GM19438 (cell line): ENCODE measurements at regions not wholly inside any gene's neighbourhood (a gene's known extent, or its start where the extent isn't known, plus 50 kb on each side); places are given as distances from the start of the nearest gene placed in this dataset.
"Not testable (repeated sequence)": the region's sequence is repeated elsewhere in the genome, so short reads cannot be mapped to it uniquely, and the experiment has no call there.

Experiments used
- ATAC-seq: cut with Tn5 transposase; IDR thresholded peaks from one replicate; pipeline ENCODE4 v1.9.1; 2021; ENCODE audit warnings: low read depth; ENCODE audit not compliant: unreplicated experiment

GRCh38 chr12:97005174-97005573, 98.1 kb downstream of the NEDD1 start:
- ATAC-seq = no peak

- ATAC-seq = no peak
Measured at GRCh38 chr12:97005646-97006045, 98.6 kb downstream of the NEDD1 start.

- ATAC-seq = no peak
Measured at GRCh38 chr12:97006585-97006984, 99.5 kb downstream of the NEDD1 start.

DNA sequence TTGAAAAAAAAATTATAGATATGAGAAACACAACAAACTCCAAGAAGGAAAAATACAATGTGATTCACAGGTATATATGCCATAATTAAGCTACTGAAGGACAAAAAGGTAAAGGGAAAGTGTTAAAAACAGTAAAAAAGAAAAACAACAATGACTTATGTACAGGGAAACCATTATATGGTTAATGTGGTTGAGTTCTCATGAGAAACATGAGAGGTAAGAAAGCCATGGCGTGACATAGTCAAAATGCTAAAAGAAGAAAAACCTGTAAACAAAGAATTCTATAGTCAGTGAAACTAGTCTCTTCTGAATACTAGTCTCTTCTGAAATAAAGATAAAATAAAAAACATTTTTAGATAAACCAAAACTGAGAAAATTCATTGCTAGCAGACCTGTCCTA, 109.1 kb downstream of the NEDD1 start:
- no peak for ATAC-seq

DNA sequence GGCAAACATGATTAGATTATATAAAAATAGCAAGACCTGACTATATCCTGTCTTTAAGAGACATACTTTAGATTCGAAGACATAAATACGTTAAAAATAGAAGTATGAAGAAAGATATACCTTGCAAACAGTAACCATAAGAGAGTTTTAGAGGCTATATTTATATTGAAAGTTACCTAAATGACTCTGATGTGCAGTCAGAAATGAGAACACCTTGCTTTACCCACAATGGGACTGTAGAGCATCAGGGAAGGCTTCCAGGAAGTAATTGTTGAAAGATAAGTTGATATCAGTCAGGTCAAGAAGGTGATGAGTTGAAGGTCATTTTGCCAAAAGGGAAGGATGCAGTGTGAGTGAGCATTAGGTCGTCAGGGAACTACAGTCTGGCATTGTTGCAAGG, 110.2 kb downstream of the NEDD1 start:
- ATAC-seq = no peak

DNA sequence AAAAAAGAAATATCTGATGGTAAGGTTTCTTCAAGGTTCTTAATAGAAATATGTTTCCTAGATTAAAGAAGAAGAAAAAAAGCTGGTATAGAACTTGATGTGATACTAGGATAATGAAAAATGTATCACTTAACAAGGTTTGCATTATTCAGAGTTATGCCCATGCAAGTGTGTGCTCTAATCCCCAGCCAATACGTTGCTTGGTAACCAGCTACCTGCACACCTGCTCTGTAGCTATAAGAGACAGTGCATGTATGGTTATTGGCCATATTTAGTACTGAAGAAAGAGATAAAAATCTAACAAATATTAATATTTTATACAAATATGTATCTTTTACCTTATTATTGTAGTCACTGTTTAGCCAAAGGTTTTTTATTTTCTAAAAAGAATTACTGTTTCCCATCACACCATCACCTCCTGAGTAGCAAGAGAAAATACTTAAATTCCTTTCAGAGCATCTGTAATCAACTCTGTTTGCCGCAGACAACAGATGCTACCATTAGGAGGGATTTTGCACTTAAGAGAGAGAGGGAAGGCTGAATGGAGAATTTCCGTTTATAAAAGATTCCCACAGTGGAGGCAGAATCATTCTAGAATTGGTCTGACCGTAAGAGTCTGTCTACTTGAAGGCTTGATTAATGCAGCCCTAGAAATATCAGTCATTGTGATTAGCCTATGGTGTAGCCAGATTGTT, 115.6 kb downstream of the NEDD1 start:
- ATAC-seq = no peak

- ATAC-seq = no peak
Measured at GRCh38 chr12:97024393-97024792, 117.3 kb downstream of the NEDD1 start.

- no peak for ATAC-seq
Measured at GRCh38 chr12:97026901-97027300, 119.8 kb downstream of the NEDD1 start.

DNA sequence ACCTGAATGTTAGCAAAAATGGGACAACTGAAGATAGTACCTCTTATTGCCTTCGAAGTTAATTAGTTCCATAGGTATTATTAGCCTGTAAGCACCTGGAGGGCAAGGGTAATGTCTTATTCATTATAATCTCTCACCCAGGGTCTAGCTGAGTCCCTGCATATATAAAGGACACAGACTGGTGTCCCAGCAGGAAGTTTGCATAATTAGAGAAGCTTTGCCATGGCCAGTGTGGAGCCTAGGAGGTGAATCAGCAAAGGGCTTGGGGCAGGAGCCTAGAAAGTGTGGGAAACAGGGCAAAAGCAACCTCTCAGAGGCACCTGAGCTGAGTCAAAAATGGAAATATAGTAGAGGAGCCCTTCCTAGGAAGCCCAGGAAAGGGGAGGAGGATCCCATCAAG, 120.4 kb downstream of the NEDD1 start:
- no peak for ATAC-seq

- ATAC-seq = no peak
Measured at GRCh38 chr12:97038131-97038530, 131.1 kb downstream of the NEDD1 start.

- ATAC-seq = no peak
Measured at GRCh38 chr12:97038834-97039233, 131.8 kb downstream of the NEDD1 start.

- no peak for ATAC-seq
Measured at GRCh38 chr12:97046901-97047300, 139.8 kb downstream of the NEDD1 start.

GRCh38 chr12:97047361-97047760, 140.3 kb downstream of the NEDD1 start:
- ATAC-seq = no peak

DNA sequence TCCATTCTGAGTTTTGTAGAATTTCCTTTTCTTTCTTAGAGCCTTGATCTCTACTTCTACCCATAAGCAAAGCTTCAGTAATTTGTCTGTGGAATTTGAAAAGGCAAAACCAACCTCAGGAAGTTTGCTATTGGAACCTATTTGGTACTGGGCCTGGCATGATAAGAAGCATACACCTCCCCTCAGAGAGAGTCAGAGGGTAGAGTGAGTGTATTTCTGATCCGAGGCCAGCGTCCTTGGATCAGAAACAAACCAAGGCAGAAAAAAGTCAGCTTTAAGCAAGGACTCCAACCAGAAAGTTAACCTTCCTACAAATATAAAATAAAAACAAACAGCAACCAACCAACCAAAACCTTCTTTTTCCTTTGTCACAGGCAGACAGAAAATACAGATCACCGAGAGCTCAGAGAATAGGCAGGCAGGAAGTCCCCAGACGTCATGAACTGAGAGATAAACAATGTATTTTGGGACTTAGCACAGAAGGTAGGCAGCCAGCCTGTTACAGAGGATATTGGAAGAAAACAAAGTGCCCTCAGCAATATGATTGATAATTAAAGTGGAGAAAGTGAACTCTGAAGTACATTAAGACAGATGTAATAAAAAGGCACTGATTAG, 141.5 kb downstream of the NEDD1 start:
- no peak for ATAC-seq

DNA sequence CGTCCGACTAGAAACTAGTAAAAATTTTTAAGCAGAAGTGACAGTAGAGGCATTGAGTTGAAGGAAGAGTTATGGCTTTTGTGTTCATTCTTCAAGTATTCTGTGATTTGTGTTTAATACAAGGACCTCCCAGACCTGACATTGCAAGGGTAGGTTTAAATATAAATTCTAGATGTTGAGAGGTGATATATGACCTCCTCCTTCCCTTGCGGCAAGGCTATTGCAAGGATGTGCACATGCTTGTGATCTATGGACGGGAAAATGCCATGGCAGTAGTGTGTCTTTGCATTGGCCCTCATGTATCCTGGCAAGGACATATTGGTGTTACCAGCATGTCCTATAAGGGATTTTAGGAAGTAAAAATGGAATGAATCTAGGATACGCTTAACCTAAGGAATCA, 143.5 kb downstream of the NEDD1 start:
- ATAC-seq = no peak

- no peak for ATAC-seq
Measured at GRCh38 chr12:97051341-97051740, 144.3 kb downstream of the NEDD1 start.

GRCh38 chr12:97061171-97061570, 154.1 kb downstream of the NEDD1 start:
- no peak for ATAC-seq

DNA sequence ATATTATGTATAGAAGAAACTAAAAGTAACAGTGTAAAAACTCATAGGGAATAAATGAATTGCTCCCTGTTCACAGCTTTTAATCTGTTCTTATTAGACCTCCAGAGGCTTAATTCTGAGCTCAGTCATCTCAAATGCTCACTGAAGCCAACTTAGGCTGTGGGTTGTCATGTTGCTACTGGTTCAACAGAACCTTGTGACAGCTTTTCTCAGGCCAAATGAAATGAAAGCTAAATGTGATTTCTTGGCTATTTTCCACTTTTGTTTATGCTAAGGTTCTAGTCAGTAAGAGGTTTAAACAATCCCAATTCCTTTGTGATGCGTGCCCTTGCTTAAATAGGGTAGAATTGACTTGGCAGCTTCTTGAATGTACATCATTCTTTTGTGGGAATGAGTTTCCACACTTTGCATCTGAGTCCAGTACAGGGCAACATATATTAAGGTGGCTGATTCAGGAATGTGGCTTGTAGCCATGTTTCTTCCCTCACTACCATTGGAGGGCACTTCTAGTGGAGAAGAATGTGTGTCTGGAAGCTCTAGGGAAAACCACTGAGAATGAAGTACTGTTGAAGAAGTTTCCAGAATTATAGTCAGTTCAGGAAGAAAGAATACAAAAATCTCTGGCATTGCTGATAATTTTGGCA, 156.4 kb downstream of the NEDD1 start:
- no peak for ATAC-seq

DNA sequence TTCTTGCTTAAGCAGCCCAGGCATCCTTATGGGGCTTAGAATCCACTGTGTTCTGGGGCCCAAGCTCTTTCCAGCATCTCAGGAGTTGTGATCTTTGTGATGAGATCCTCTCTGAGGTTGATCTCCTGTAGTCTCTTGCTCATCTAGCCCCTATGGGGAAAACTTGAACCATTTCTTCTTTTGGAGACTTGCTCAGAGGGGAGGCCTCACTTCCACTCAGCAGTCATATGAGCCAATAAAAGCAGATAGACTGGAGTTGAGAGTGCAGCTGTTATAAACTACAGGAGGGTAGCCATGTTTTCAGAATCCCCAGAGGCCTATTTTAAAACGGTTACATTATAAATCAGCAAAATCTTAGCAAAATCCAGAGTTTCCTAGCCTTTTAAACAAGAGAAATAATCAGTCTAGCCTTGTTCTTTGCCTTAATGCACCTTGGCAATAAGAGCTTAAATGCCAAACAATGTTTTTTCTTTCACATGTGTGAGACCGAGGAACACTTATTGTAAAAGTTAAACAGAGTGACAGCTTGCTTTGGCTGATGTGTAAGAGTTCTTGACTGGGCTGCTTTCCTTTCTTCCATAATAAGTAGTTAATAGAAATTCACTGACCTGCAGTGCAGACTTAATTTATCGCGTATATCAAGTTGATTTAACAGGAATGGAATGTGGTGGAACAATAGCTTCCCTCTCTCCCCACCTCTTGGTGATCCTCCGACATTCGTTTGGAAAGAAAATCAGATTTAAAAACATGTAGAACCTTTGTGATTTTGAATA, 168.3 kb downstream of the NEDD1 start:
- ATAC-seq = no peak

GRCh38 chr12:97075934-97076630, 169.0 kb downstream of the NEDD1 start:
- ATAC-seq = no peak

GRCh38 chr12:97076912-97077311, 169.9 kb downstream of the NEDD1 start:
- not testable (repeated sequence) for ATAC-seq
